H9 (cell line): ENCODE measurements at regions not wholly inside any gene's neighbourhood (a gene's known extent, or its start where the extent isn't known, plus 50 kb on each side); places are given as distances from the start of the nearest gene placed in this dataset.
A peak's percentile ranks its signal among the peaks of the same experiment; 100 is the strongest.

Source experiments
- DNase-seq: peaks from one replicate; pipeline ENCODE4 v3.0.0-alpha.2; 2017
- H2AFZ ChIP-seq: one replicate; pipeline ENCODE4 v1.6.1; 2013; ENCODE audit warnings: mild to moderate bottlenecking, low read length, control low read depth, moderate library complexity
- H2AK5ac ChIP-seq: 2 replicates; pipeline ENCODE4 v1.6.1; 2013; ENCODE audit warnings: low read length, control low read depth, mixed read lengths; ENCODE audit not compliant: insufficient read length
- H2BK120ac ChIP-seq: one replicate; pipeline ENCODE4 v1.6.1; 2013; ENCODE audit warnings: low read depth, mild to moderate bottlenecking, low read length, control low read depth, inconsistent platforms; ENCODE audit not compliant: poor library complexity, severe bottlenecking
- H2BK12ac ChIP-seq: 2 replicates; pipeline ENCODE4 v1.6.1; 2013; ENCODE audit warnings: low read length, control low read depth, mixed read lengths, low read depth; ENCODE audit not compliant: insufficient read length
- H2BK15ac ChIP-seq: 2 replicates; pipeline ENCODE4 v1.6.1; 2013; ENCODE audit warnings: low read depth, low read length, control low read depth
- H2BK20ac ChIP-seq: one replicate; pipeline ENCODE4 v1.6.1; 2013; ENCODE audit warnings: low read depth, mild to moderate bottlenecking, low read length, control low read depth, inconsistent platforms; ENCODE audit not compliant: poor library complexity, severe bottlenecking
- H2BK5ac ChIP-seq: 2 replicates; pipeline ENCODE4 v1.6.1; 2013; ENCODE audit warnings: low read length, control low read depth, mixed read lengths; ENCODE audit not compliant: insufficient read length
- H3K14ac ChIP-seq: 2 replicates; pipeline ENCODE4 v1.6.1; 2013; ENCODE audit warnings: low read length, control low read depth; ENCODE audit not compliant: insufficient read depth
- H3K18ac ChIP-seq: 2 replicates; pipeline ENCODE4 v1.6.1; 2013; ENCODE audit warnings: low read depth, mild to moderate bottlenecking, mixed read lengths, low read length, control low read depth; ENCODE audit not compliant: insufficient read length
- H3K23ac ChIP-seq: 2 replicates; pipeline ENCODE4 v1.6.1; 2013; ENCODE audit warnings: low read length, control low read depth, mixed read lengths, low read depth; ENCODE audit not compliant: insufficient read length
- H3K23me2 ChIP-seq: 2 replicates; pipeline ENCODE4 v1.6.1; 2013; ENCODE audit warnings: low read depth, mild to moderate bottlenecking, mixed read lengths, low read length, control low read depth; ENCODE audit not compliant: insufficient read length, poor library complexity, severe bottlenecking
- H3K27ac ChIP-seq: 2 replicates; pipeline ENCODE4 v1.5.1; 2013; ENCODE audit warnings: low read length, control low read depth, mixed read lengths, low read depth; ENCODE audit not compliant: insufficient read length
- H3K27me3 ChIP-seq: 2 replicates; pipeline ENCODE4 v1.6.1; 2013; ENCODE audit warnings: low read length, control low read depth, inconsistent platforms; ENCODE audit not compliant: insufficient read depth
- H3K4ac ChIP-seq: 2 replicates; pipeline ENCODE4 v1.6.1; 2013; ENCODE audit warnings: low read depth, mild to moderate bottlenecking, control low read depth, inconsistent platforms, low read length, moderate library complexity
- H3K4me1 ChIP-seq: 2 replicates; pipeline ENCODE4 v1.6.1; 2013; ENCODE audit warnings: low read length, control low read depth, inconsistent platforms; ENCODE audit not compliant: insufficient read depth
- H3K4me2 ChIP-seq: 2 replicates; pipeline ENCODE4 v1.6.1; 2013; ENCODE audit warnings: low read length, control low read depth, mixed read lengths; ENCODE audit not compliant: insufficient read length, insufficient read depth
- H3K56ac ChIP-seq: 2 replicates; pipeline ENCODE4 v1.6.1; 2013; ENCODE audit warnings: low read depth, mild to moderate bottlenecking, mixed read lengths, low read length, control low read depth; ENCODE audit not compliant: insufficient read length
- H3K79me1 ChIP-seq: 2 replicates; pipeline ENCODE4 v1.6.1; 2013; ENCODE audit warnings: low read depth, mild to moderate bottlenecking, moderate library complexity, low read length, control low read depth, inconsistent platforms; ENCODE audit not compliant: insufficient read depth, poor library complexity, severe bottlenecking
- H3K79me2 ChIP-seq: 2 replicates; pipeline ENCODE4 v1.6.1; 2013; ENCODE audit warnings: low read length, control low read depth, inconsistent platforms; ENCODE audit not compliant: insufficient read depth
- H3K9ac ChIP-seq: 2 replicates; pipeline ENCODE4 v1.6.1; 2013; ENCODE audit warnings: low read length, control low read depth, mixed read lengths; ENCODE audit not compliant: insufficient read length; ENCODE audit errors: extremely low read depth
- H3K9me3 ChIP-seq: one replicate; pipeline ENCODE4 v1.6.1; 2013; ENCODE audit warnings: low read depth, low read length, inconsistent platforms; ENCODE audit not compliant: control insufficient read depth
- H3T11ph ChIP-seq: one replicate; pipeline ENCODE4 v1.6.1; 2013; ENCODE audit warnings: mild to moderate bottlenecking, low read length, control low read depth, inconsistent platforms
- H4K20me1 ChIP-seq: one replicate; pipeline ENCODE4 v1.6.1; 2013; ENCODE audit not compliant: control insufficient read depth, insufficient read length, insufficient read depth
- H4K5ac ChIP-seq: 2 replicates; pipeline ENCODE4 v1.6.1; 2013; ENCODE audit warnings: low read depth, mild to moderate bottlenecking, mixed read lengths, low read length, control low read depth; ENCODE audit not compliant: insufficient read length
- H4K8ac ChIP-seq: replicated peaks from 2 replicates; pipeline ENCODE4 v1.6.1; 2013; ENCODE audit warnings: low read length, control low read depth, mixed read lengths, low read depth; ENCODE audit not compliant: insufficient read length
- H4K91ac ChIP-seq: 2 replicates; pipeline ENCODE4 v1.6.1; 2013; ENCODE audit warnings: low read depth, mild to moderate bottlenecking, moderate library complexity, mixed read lengths, low read length, control low read depth; ENCODE audit not compliant: insufficient read length
- H3K27ac Mint-ChIP-seq, 3 experiments: 2 replicates in 2 of 3; 3 replicates in 1 of 3; pipeline ENCODE4 v1.8.0; 2020 to 2021; ENCODE audit warnings: mixed read lengths in 3 of 3, mild to moderate bottlenecking in 1 of 3, moderate library complexity in 1 of 3
- H3K27me3 Mint-ChIP-seq: 2 replicates; pipeline ENCODE4 v1.8.0; 2021; ENCODE audit warnings: low read depth, mild to moderate bottlenecking, moderate library complexity, mixed read lengths
- H3K36me3 Mint-ChIP-seq, 3 experiments: 2 replicates in 2 of 3; 3 replicates in 1 of 3; pipeline ENCODE4 v1.8.0; 2020 to 2021; ENCODE audit warnings: low read depth in 3 of 3, mixed read lengths in 3 of 3; ENCODE audit not compliant: insufficient read depth in 1 of 3
- H3K4me1 Mint-ChIP-seq, 2 experiments: 2 replicates each; pipeline ENCODE4 v1.8.0; 2020; ENCODE audit warnings: mixed read lengths in 2 of 2
- H3K4me3 Mint-ChIP-seq, 2 experiments: 2 replicates in 1 of 2; 3 replicates in 1 of 2; pipeline ENCODE4 v1.8.0; 2020 to 2021; ENCODE audit warnings: mild to moderate bottlenecking in 2 of 2, mixed read lengths in 2 of 2, moderate library complexity in 1 of 2
- H3K9me3 Mint-ChIP-seq, 2 experiments: 2 replicates in 1 of 2; 3 replicates in 1 of 2; pipeline ENCODE4 v1.8.0; 2020; ENCODE audit warnings: mild to moderate bottlenecking in 2 of 2, mixed read lengths in 2 of 2, moderate library complexity in 1 of 2
- WGBS: extraction: QIAGEN DNeasy Blood & Tissue Kit; methylation state at CpG from one replicate; pipeline ENCODE4 v1.1.7; 2013; ENCODE audit warnings: missing lambda C conversion rate, low lambda C conversion rate, mixed read lengths; ENCODE audit not compliant: insufficient read length; ENCODE audit errors: extremely low coverage; 5-methylcytosine and 5-hydroxymethylcytosine counted together
- TF ChIP-seq, protein P1 (sequence below): fragments of 200-600 bp; sonication (generic); conservative IDR thresholded peaks from 3 replicates; pipeline ENCODE4 v1.8.0; 2021; ENCODE audit warnings: antibody characterized with exemption, mild to moderate bottlenecking

DNA sequence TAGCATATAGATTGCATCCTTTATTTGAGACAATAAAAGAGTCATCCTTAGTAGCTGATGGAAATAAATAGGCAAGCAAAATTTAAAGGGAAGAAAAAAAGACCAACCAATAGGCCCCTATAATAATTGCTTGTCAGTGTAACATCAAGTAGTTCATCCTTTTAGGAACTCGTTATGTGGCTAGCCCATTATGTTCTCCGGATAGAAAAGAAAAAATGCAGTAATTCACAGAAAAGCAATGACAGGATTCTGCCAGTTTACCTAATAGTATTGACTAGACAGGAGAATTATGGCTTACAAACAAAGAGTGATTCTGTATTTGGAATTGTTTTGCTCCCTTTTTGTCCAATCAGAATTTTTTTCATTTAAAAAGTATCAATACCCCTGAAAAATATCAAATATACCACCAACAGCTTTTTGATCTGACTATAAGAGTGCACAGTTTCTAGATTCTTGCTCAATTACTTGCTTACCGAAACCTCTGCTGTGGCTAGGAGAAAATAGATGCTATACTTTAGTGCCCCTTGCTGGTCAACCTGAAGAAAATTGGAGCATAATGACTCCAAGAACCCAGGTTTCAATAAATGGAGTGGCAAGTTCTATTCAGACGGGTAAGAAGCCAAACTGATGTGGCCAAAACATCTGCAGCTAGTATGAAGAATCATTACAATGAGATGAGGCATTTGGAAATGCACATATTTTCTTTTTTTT, 91.5 kb upstream of the SASH1 start:
- TF ChIP-seq, protein P1, sequence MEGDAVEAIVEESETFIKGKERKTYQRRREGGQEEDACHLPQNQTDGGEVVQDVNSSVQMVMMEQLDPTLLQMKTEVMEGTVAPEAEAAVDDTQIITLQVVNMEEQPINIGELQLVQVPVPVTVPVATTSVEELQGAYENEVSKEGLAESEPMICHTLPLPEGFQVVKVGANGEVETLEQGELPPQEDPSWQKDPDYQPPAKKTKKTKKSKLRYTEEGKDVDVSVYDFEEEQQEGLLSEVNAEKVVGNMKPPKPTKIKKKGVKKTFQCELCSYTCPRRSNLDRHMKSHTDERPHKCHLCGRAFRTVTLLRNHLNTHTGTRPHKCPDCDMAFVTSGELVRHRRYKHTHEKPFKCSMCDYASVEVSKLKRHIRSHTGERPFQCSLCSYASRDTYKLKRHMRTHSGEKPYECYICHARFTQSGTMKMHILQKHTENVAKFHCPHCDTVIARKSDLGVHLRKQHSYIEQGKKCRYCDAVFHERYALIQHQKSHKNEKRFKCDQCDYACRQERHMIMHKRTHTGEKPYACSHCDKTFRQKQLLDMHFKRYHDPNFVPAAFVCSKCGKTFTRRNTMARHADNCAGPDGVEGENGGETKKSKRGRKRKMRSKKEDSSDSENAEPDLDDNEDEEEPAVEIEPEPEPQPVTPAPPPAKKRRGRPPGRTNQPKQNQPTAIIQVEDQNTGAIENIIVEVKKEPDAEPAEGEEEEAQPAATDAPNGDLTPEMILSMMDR, result peak; percentile 48; the same call in 2 of the 3 replicates
- no CpG with 5 or more reads among the region's 4 CpGs for WGBS
- Histone ChIP-seq H3K23me2 (no peaks in the 10 kb centered on the region), H3K14ac (no peak overlapping the region), H2BK15ac (no peak overlapping the region), H2AFZ (no peak overlapping the region), H2BK12ac (no peak overlapping the region), H3K79me1 (no peaks in the 10 kb centered on the region), H3K79me2 (no peaks in the 10 kb centered on the region), H3K27me3 (no peaks in the 10 kb centered on the region), H3K18ac (no peak overlapping the region), H4K5ac (no peak overlapping the region), H4K8ac (no peak overlapping the region), H3K56ac (no peak overlapping the region), H4K91ac (no peak overlapping the region), H3K4me2 (no peak overlapping the region), H3T11ph (no peak overlapping the region), H3K27ac (no peak overlapping the region), H2BK5ac (no peak overlapping the region), H3K23ac (no peak overlapping the region), H2BK20ac (no peak overlapping the region), H2AK5ac (no peak overlapping the region), H2BK120ac (no peak overlapping the region), H3K4ac (no peak overlapping the region), H3K4me1 (no peaks in the 10 kb centered on the region), H4K20me1 (no peaks in the 10 kb centered on the region), H3K9ac (no peak overlapping the region), H3K9me3 (no peaks in the 10 kb centered on the region)
- Mint-ChIP-seq H3K27ac (no peak overlapping the region), H3K4me3 (no peak overlapping the region), H3K36me3 (peaks cover 0 to 5% (median 0%) of the 10 kb centered on the region in 3 experiments; a peak in 1 of 7 replicates), H3K4me1 (peaks cover 3 to 5% of the 10 kb centered on the region in 2 experiments; a peak in 3 of 4 replicates), H3K27me3 (no peaks in the 10 kb centered on the region), H3K9me3 (peaks cover 0 to 7% of the 10 kb centered on the region in 2 experiments; a peak in 2 of 5 replicates)
- no peak for DNase-seq
